Mesenchymal stem cell (in vitro differentiated cells and primary cell): ENCODE measurements at regions not wholly inside any gene's neighbourhood (a gene's known extent, or its start where the extent isn't known, plus 50 kb on each side); places are given as distances from the start of the nearest gene placed in this dataset.

Source experiments
- DNase-seq: peaks from one replicate; pipeline ENCODE4 v3.0.0-alpha.2; 2013
- H2AFZ ChIP-seq: one replicate; pipeline ENCODE4 v1.6.1; 2013; ENCODE audit warnings: low read depth, mild to moderate bottlenecking, control low read depth, inconsistent platforms, low read length, moderate library complexity
- H2AK5ac ChIP-seq: 2 replicates; pipeline ENCODE4 v1.6.1; 2013; ENCODE audit warnings: low read length, moderate library complexity, mild to moderate bottlenecking, inconsistent platforms; ENCODE audit not compliant: severe bottlenecking
- H2BK120ac ChIP-seq: one replicate; pipeline ENCODE4 v1.6.1; 2013; ENCODE audit warnings: low read depth, mild to moderate bottlenecking, inconsistent platforms, low read length, moderate library complexity
- H2BK12ac ChIP-seq, 2 experiments: one replicate each; pipeline ENCODE4 v1.6.1; 2013; ENCODE audit warnings: inconsistent platforms in 2 of 2, low read length in 2 of 2, mild to moderate bottlenecking in 2 of 2, moderate library complexity in 2 of 2, control low read depth in 1 of 2
- H2BK15ac ChIP-seq: one replicate; pipeline ENCODE4 v1.6.1; 2013; ENCODE audit warnings: mild to moderate bottlenecking, low read depth, inconsistent platforms; ENCODE audit not compliant: poor library complexity, severe bottlenecking
- H2BK5ac ChIP-seq: 2 replicates; pipeline ENCODE4 v1.6.1; 2013; ENCODE audit warnings: low read depth, mild to moderate bottlenecking, low read length, control low read depth, inconsistent platforms; ENCODE audit not compliant: poor library complexity, severe bottlenecking
- H3K14ac ChIP-seq, 2 experiments: one replicate each; pipeline ENCODE4 v1.6.1; 2013; ENCODE audit warnings: inconsistent platforms in 2 of 2, low read length in 2 of 2, control low read depth in 1 of 2, mild to moderate bottlenecking in 1 of 2, moderate library complexity in 1 of 2
- H3K18ac ChIP-seq, 2 experiments: one replicate each; pipeline ENCODE4 v1.6.1; 2013; ENCODE audit warnings: inconsistent platforms in 2 of 2, low read length in 2 of 2, control low read depth in 1 of 2, low read depth in 1 of 2, mild to moderate bottlenecking in 1 of 2
- H3K23ac ChIP-seq, 2 experiments: one replicate each; pipeline ENCODE4 v1.6.1; 2013; ENCODE audit warnings: inconsistent platforms in 2 of 2, low read length in 2 of 2, mild to moderate bottlenecking in 2 of 2, moderate library complexity in 2 of 2, control low read depth in 1 of 2
- H3K27ac ChIP-seq: 2 replicates; pipeline ENCODE4 v1.5.1; 2013; ENCODE audit warnings: mild to moderate bottlenecking, moderate library complexity, low read length, control low read depth, inconsistent platforms; ENCODE audit not compliant: poor library complexity, severe bottlenecking
- H3K27me3 ChIP-seq, 2 experiments: 2 replicates each; pipeline versions ENCODE4 v1.6.1 to v1.7.0; 2013; ENCODE audit warnings: low read length in 2 of 2, mild to moderate bottlenecking in 2 of 2, moderate library complexity in 2 of 2, control low read depth in 1 of 2, inconsistent platforms in 1 of 2; ENCODE audit not compliant: control insufficient read depth in 1 of 2, insufficient read depth in 1 of 2
- H3K36me3 ChIP-seq, 2 experiments: 2 replicates each; pipeline versions ENCODE4 v1.6.1 to v1.7.0; 2013; ENCODE audit warnings: low read length in 2 of 2, control low read depth in 1 of 2, inconsistent platforms in 1 of 2, low read depth in 1 of 2, mild to moderate bottlenecking in 1 of 2; ENCODE audit not compliant: insufficient read depth in 2 of 2, control insufficient read depth in 1 of 2
- H3K4ac ChIP-seq, 2 experiments: one replicate each; pipeline ENCODE4 v1.6.1; 2013; ENCODE audit warnings: inconsistent platforms in 2 of 2, low read length in 2 of 2, mild to moderate bottlenecking in 2 of 2, moderate library complexity in 2 of 2, control low read depth in 1 of 2, low read depth in 1 of 2
- H3K4me1 ChIP-seq: 2 replicates; pipeline ENCODE4 v1.6.1; 2013; ENCODE audit warnings: low read depth, low read length, control low read depth; ENCODE audit not compliant: control insufficient read depth, insufficient read depth
- H3K4me2 ChIP-seq: 2 replicates; pipeline ENCODE4 v1.6.1; 2013; ENCODE audit warnings: low read length, mild to moderate bottlenecking, inconsistent platforms; ENCODE audit not compliant: poor library complexity, severe bottlenecking
- H3K4me3 ChIP-seq, 2 experiments: 2 replicates each; pipeline versions ENCODE4 v1.5.1 to v1.7.0; 2013; ENCODE audit warnings: low read length in 2 of 2, mild to moderate bottlenecking in 2 of 2, control low read depth in 1 of 2, low read depth in 1 of 2; ENCODE audit not compliant: insufficient read depth in 1 of 2
- H3K79me1 ChIP-seq: replicated peaks from 2 replicates; pipeline ENCODE4 v1.6.1; 2013; ENCODE audit warnings: mild to moderate bottlenecking, control low read depth, low read length, inconsistent platforms; ENCODE audit not compliant: poor library complexity, severe bottlenecking
- H3K9ac ChIP-seq: 2 replicates; pipeline ENCODE4 v1.7.0; 2013; ENCODE audit warnings: mild to moderate bottlenecking, low read length, moderate library complexity
- H3K9me3 ChIP-seq: 2 replicates; pipeline ENCODE4 v1.7.0; 2013; ENCODE audit warnings: mild to moderate bottlenecking, low read length; ENCODE audit not compliant: control insufficient read depth
- H4K8ac ChIP-seq: one replicate; pipeline ENCODE4 v1.6.1; 2013; ENCODE audit warnings: inconsistent platforms, mild to moderate bottlenecking, low read length, moderate library complexity
- H4K91ac ChIP-seq: one replicate; pipeline ENCODE4 v1.6.1; 2013; ENCODE audit warnings: mild to moderate bottlenecking, low read length, inconsistent platforms
- WGBS: methylation state at CpG from one replicate; pipeline ENCODE4 v1.1.7; 2013; ENCODE audit warnings: mixed read lengths; 5-methylcytosine and 5-hydroxymethylcytosine counted together

DNA sequence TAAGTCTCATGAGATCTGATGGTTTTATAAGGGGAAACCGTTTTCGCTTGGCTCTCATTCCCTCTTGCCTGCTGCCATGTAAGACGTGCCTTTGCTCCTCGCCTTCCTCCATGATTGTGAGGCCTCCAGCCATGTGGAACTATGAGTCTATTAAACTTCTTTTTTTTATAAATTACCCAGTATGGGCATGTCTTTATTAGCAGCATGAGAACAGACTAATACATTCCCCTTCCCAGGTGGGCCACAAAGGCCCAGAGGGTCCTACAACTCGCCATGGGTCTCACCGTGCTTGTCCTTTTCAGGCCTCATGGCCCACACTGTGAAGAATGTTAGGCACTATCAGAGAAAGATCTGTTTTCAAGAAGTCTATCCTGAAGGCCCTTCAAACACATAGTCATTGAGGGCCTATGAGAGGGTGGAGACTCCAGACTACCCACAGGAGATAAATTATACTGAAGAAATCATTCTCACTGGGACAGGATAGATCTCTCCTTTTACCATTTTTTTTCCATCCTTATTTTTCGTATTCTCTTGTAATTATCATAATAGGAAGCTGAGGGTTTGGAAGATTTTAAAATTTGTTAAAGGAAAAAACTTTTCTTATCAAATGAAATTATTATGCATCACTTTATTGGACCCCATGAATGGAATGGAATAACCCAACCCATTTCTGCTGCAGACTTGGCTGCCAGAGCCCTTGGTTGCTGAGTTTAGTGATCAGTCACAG lies 57.2 kb upstream of the EPCAM start:
- H3K9ac ChIP-seq, result no peak overlapping the region
- no peaks in the 10 kb centered on the region for H3K9me3 ChIP-seq
- H2AK5ac ChIP-seq, result peak overlapping the region; percentile 31
- no peak overlapping the region for H3K4me3 ChIP-seq
- H3K36me3 ChIP-seq, result no peaks in the 10 kb centered on the region
- H2BK12ac ChIP-seq, result no peak overlapping the region
- no peak for DNase-seq
- no peak overlapping the region for H3K27ac ChIP-seq
- no peak overlapping the region for H3K18ac ChIP-seq
- H3K27me3 ChIP-seq, result no peaks in the 10 kb centered on the region
- H2BK120ac ChIP-seq, result no peak overlapping the region
- H2AFZ ChIP-seq, result no peak overlapping the region
- no peak overlapping the region for H3K4ac ChIP-seq
- H3K14ac ChIP-seq, result no peak overlapping the region
- no peak overlapping the region for H4K8ac ChIP-seq
- 91% methylated on average over 4 of the region's 7 CpGs for WGBS
- no peak overlapping the region for H2BK5ac ChIP-seq
- H3K4me1 ChIP-seq, result peaks cover 24% of the 10 kb centered on the region
- H3K23ac ChIP-seq, result no peak overlapping the region
- H2BK15ac ChIP-seq, result no peak overlapping the region
- H3K79me1 ChIP-seq, result no peaks in the 10 kb centered on the region
- no peak overlapping the region for H3K4me2 ChIP-seq
- H4K91ac ChIP-seq, result no peak overlapping the region

DNA sequence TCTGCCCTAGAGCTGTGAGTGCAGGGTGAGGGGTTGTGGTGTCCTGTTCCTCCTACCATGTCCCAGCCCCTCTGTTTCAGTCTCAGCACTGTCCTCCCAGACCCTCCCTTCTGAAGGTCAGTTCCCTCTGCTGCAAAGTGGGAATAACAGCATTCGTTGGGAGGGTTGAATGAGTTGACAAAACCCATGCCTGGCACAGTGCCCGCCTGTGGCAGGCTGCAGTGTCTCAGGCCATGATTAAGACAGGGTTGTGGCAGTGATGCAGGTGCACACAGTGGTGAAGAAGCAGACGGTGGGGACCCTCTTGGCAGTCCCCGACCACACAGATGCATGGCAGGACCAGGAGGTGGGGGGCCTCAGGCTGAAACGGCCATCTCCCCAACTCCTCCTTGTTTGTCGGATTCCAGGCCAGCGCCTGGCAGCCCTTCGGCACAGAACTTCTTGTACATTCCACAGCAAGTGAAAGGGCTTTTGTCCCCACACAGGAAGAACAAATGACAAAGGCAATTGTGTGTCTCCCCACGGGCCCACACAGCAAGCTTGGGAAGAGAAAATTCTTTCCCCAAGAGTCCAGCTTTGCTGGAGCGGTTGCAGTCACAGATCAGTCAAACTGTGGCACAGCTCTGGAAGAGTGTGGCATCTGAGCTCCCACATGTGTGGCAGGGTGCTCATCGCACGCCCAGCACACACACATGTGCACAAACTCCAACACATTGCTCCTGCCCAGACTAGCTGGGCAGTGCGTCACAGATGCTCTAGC lies 58.1 kb upstream of the EPCAM start:
- Histone ChIP-seq H2BK120ac (no peak overlapping the region), H3K4me1 (peaks cover 24% of the 10 kb centered on the region), H3K14ac (peak overlapping the region in 1 of 2 experiments; percentile 66), H3K27ac (no peak overlapping the region), H3K27me3 (no peaks in the 10 kb centered on the region), H3K4me3 (no peak overlapping the region), H3K4ac (no peak overlapping the region), H3K36me3 (no peaks in the 10 kb centered on the region), H3K23ac (no peak overlapping the region), H3K9me3 (no peaks in the 10 kb centered on the region), H2AK5ac (peak overlapping the region; percentile 6), H3K18ac (peak overlapping the region in 1 of 2 experiments; percentile 40), H2BK15ac (no peak overlapping the region), H4K8ac (no peak overlapping the region), H3K4me2 (no peak overlapping the region), H2AFZ (no peak overlapping the region), H2BK5ac (no peak overlapping the region), H2BK12ac (peak overlapping the region in 1 of 2 experiments; percentile 65), H3K79me1 (no peaks in the 10 kb centered on the region), H4K91ac (no peak overlapping the region), H3K9ac (no peak overlapping the region)
- 89% methylated on average over 12 of the region's 13 CpGs for WGBS
- no peak for DNase-seq

DNA sequence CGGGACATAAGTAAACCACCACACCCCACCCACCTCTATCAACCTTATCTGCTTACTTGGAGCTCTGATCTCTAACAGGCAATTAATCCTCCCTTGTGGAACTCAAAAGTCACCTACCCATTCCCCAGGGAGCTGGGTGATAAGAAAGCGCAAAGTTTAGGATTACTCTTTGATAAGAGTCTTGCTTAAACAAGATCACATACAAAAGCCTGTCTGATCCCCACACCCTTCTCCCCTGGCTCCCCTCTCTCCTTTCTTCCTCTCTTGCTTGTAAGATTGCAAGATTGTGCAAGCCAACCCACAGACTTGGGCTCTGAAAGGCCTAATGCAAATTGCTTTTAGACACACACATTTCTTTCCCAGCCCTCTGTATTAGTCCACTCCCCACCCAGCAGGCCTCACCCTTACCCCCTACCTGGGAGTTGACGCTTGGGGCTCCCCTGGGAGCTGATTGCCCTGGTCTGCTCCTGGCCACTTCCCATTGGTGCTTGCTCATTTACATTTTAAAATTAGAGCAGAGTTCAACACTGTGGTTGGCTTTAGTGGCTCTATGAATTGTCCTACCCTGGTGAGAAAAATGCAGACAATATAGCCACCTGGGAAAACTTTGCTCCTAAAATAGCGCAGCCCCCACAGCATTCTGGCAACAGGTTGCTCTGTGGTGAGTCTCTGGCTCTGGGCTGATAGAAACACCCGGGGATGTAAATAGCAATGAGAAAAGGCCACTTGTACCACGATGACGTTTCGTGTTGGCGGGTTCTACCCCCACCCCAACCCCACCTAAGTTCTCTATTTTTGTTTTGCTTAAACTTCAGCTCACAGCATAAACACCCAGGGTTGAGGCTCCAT lies 58.9 kb upstream of the EPCAM start:
- Histone ChIP-seq H2BK5ac (no peak overlapping the region), H2AFZ (no peak overlapping the region), H3K9me3 (no peaks in the 10 kb centered on the region), H2BK15ac (no peak overlapping the region), H3K18ac (peak overlapping the region in 1 of 2 experiments; percentile 67), H2AK5ac (peak overlapping the region; percentile 27), H2BK12ac (peak overlapping the region in 1 of 2 experiments; percentile 7), H3K23ac (no peak overlapping the region), H3K4me3 (no peak overlapping the region), H3K79me1 (no peaks in the 10 kb centered on the region), H3K4me1 (peaks cover 24% of the 10 kb centered on the region), H3K27ac (peak overlapping the region; percentile 59), H3K4me2 (no peak overlapping the region), H4K8ac (no peak overlapping the region), H3K36me3 (no peaks in the 10 kb centered on the region), H3K4ac (no peak overlapping the region), H4K91ac (no peak overlapping the region), H3K14ac (no peak overlapping the region), H3K9ac (no peak overlapping the region), H3K27me3 (no peaks in the 10 kb centered on the region), H2BK120ac (no peak overlapping the region)
- peak; percentile 60 for DNase-seq
- 80% methylated on average over 8 of the region's 9 CpGs for WGBS
